HEK293 (cell line): ENCODE measurements at regions not wholly inside any gene's neighbourhood (a gene's known extent, or its start where the extent isn't known, plus 50 kb on each side); places are given as distances from the start of the nearest gene placed in this dataset.

Experiments
- CTCF ChIA-PET: fragments of 350-600 bp; formaldehyde crosslinking; extraction: SDS; loops from one replicate; lab custom pipeline; 2021; ENCODE audit warnings: antibody characterized with exemption; lab: Yijun Ruan, JAX
- POLR2A ChIA-PET: fragments of 300-600 bp; formaldehyde crosslinking; extraction: SDS; loops from one replicate; lab custom pipeline; 2020; ENCODE audit warnings: antibody characterized with exemption, inconsistent platforms; lab: Yijun Ruan, JAX
- H3K27ac ChIP-seq: fragments of 200-500 bp; sonication (Bioruptor generic); 2 replicates; pipeline ENCODE4 v1.5.1; 2014; ENCODE audit warnings: low read depth, low read length, control low read depth, inconsistent platforms; ENCODE audit errors: extremely low read depth
- H3K36me3 ChIP-seq, 2 experiments: fragments of 200-500 bp in 1 of 2; sonication (Bioruptor generic) in 1 of 2; 1 replicate in 1 of 2; 2 replicates in 1 of 2; pipeline ENCODE4 v1.5.1; 2014 to 2017; ENCODE audit warnings: inconsistent platforms in 2 of 2, low read length in 2 of 2; ENCODE audit not compliant: control insufficient read depth in 2 of 2, insufficient read depth in 1 of 2
- H3K4me1 ChIP-seq: fragments of 200-500 bp; sonication (Bioruptor generic); 2 replicates; pipeline ENCODE4 v1.5.1; 2014; ENCODE audit warnings: mild to moderate bottlenecking, low read length, inconsistent platforms; ENCODE audit not compliant: control insufficient read depth, insufficient read depth
- H3K4me3 ChIP-seq: 2 replicates; pipeline ENCODE4 v1.5.1; 2011; ENCODE audit warnings: low read depth, mild to moderate bottlenecking, control low read depth, low read length, moderate library complexity
- H3K9me3 ChIP-seq: fragments of 200-500 bp; sonication (Bioruptor generic); 2 replicates; pipeline ENCODE4 v1.5.1; 2014; ENCODE audit warnings: low read depth, low read length, inconsistent platforms; ENCODE audit not compliant: control insufficient read depth, insufficient read depth
- KLF9 ChIP-seq: fragments of 450-650 bp; formaldehyde crosslinking; IDR thresholded peaks from 2 replicates; pipeline ENCODE4 v1.5.1; 2016; ENCODE audit warnings: missing biosample characterization, missing genetic modification characterization, low read depth
- OSR2 ChIP-seq: fragments of 450-650 bp; formaldehyde crosslinking; IDR thresholded peaks from 2 replicates; pipeline ENCODE4 v1.5.1; 2016; ENCODE audit warnings: missing biosample characterization, missing genetic modification characterization
- OVOL3 ChIP-seq: fragments of 450-650 bp; formaldehyde crosslinking; IDR thresholded peaks from 2 replicates; pipeline ENCODE4 v1.5.1; 2016; ENCODE audit warnings: missing biosample characterization, missing genetic modification characterization
- SCRT1 ChIP-seq: fragments of 450-650 bp; formaldehyde crosslinking; IDR thresholded peaks from 2 replicates; pipeline ENCODE4 v1.5.1; 2016; ENCODE audit warnings: missing biosample characterization, missing genetic modification characterization, borderline replicate concordance
- SETDB1 ChIP-seq: IDR thresholded peaks from one replicate; pipeline ENCODE4 v1.6.1; 2017; ENCODE audit warnings: mild to moderate bottlenecking, low read length, moderate library complexity, mixed read lengths; ENCODE audit not compliant: insufficient read length
- TCF7L2 ChIP-seq: IDR thresholded peaks from 2 replicates; pipeline ENCODE4 v1.6.1; 2011; ENCODE audit warnings: low read depth, mild to moderate bottlenecking, inconsistent platforms, low read length, moderate library complexity, borderline replicate concordance
- ZBTB11 ChIP-seq: fragments of 450-650 bp; formaldehyde crosslinking; conservative IDR thresholded peaks from 2 replicates; pipeline ENCODE4 v1.5.1; 2016; ENCODE audit warnings: low read depth, missing biosample characterization, missing genetic modification characterization
- ZBTB17 ChIP-seq: fragments of 450-650 bp; formaldehyde crosslinking; IDR thresholded peaks from 2 replicates; pipeline ENCODE4 v1.5.1; 2016; ENCODE audit warnings: missing biosample characterization, missing genetic modification characterization
- ZBTB8A ChIP-seq: fragments of 450-650 bp; formaldehyde crosslinking; IDR thresholded peaks from 2 replicates; pipeline ENCODE4 v1.5.1; 2016; ENCODE audit warnings: missing biosample characterization, missing genetic modification characterization
- ZNF133 ChIP-seq: fragments of 450-650 bp; formaldehyde crosslinking; IDR thresholded peaks from 2 replicates; pipeline ENCODE4 v1.5.1; 2016; ENCODE audit warnings: missing biosample characterization, missing genetic modification characterization
- ZNF138 ChIP-seq: fragments of 450-650 bp; formaldehyde crosslinking; IDR thresholded peaks from 2 replicates; pipeline ENCODE4 v1.5.1; 2016; ENCODE audit warnings: missing biosample characterization, missing genetic modification characterization, borderline replicate concordance
- ZNF175 ChIP-seq: fragments of 450-650 bp; formaldehyde crosslinking; IDR thresholded peaks from 2 replicates; pipeline ENCODE4 v1.5.1; 2016; ENCODE audit warnings: missing biosample characterization, missing genetic modification characterization
- ZNF184 ChIP-seq: fragments of 450-650 bp; IDR thresholded peaks from 2 replicates; pipeline ENCODE4 v1.5.1; 2018; ENCODE audit warnings: missing biosample characterization, mild to moderate bottlenecking, missing genetic modification characterization
- ZNF266 ChIP-seq: fragments of 450-650 bp; formaldehyde crosslinking; IDR thresholded peaks from 2 replicates; pipeline ENCODE4 v1.5.1; 2016; ENCODE audit warnings: missing biosample characterization, missing genetic modification characterization, low read depth
- ZNF280C ChIP-seq: fragments of 450-650 bp; formaldehyde crosslinking; IDR thresholded peaks from 2 replicates; pipeline ENCODE4 v1.5.1; 2016; ENCODE audit warnings: missing biosample characterization, missing genetic modification characterization
- ZNF398 ChIP-seq: fragments of 450-650 bp; formaldehyde crosslinking; IDR thresholded peaks from 2 replicates; pipeline ENCODE4 v1.5.1; 2017; ENCODE audit warnings: missing biosample characterization, missing genetic modification characterization
- ZNF423 ChIP-seq: fragments of 450-650 bp; formaldehyde crosslinking; IDR thresholded peaks from 2 replicates; pipeline ENCODE4 v1.5.1; 2016; ENCODE audit warnings: missing biosample characterization, missing genetic modification characterization
- ZNF426 ChIP-seq: fragments of 450-650 bp; formaldehyde crosslinking; IDR thresholded peaks from 2 replicates; pipeline ENCODE4 v1.5.1; 2017; ENCODE audit warnings: missing biosample characterization, missing genetic modification characterization, mild to moderate bottlenecking, inconsistent platforms, moderate library complexity
- ZNF629 ChIP-seq: fragments of 450-650 bp; formaldehyde crosslinking; IDR thresholded peaks from 2 replicates; pipeline ENCODE4 v1.5.1; 2017; ENCODE audit warnings: missing biosample characterization, missing genetic modification characterization
- ZNF701 ChIP-seq: fragments of 450-650 bp; formaldehyde crosslinking; IDR thresholded peaks from 2 replicates; pipeline ENCODE4 v1.5.1; 2016; ENCODE audit warnings: missing biosample characterization, missing genetic modification characterization
- ZSCAN23 ChIP-seq: fragments of 450-650 bp; formaldehyde crosslinking; IDR thresholded peaks from 2 replicates; pipeline ENCODE4 v1.5.1; 2016; ENCODE audit warnings: missing biosample characterization, missing genetic modification characterization
- TF ChIP-seq, protein P1 (sequence below): sonication (generic); formaldehyde crosslinking; IDR thresholded peaks from 2 replicates; pipeline ENCODE4 v1.8.1; 2022; ENCODE audit warnings: mild to moderate bottlenecking, moderate library complexity, missing genetic modification reagents
- TF ChIP-seq, protein P2 (sequence below): fragments of 450-650 bp; formaldehyde crosslinking; IDR thresholded peaks from 2 replicates; pipeline ENCODE4 v1.5.1; 2016; ENCODE audit warnings: missing biosample characterization, missing genetic modification characterization

GRCh38 chr20:55693641-55694040, 311.7 kb downstream of the CBLN4 start:
- H3K9me3 ChIP-seq: no peaks in the 10 kb centered on the region
- ChIA-PET CTCF (no interaction called here), POLR2A (no interaction called here)
- TF ChIP-seq, protein P1, sequence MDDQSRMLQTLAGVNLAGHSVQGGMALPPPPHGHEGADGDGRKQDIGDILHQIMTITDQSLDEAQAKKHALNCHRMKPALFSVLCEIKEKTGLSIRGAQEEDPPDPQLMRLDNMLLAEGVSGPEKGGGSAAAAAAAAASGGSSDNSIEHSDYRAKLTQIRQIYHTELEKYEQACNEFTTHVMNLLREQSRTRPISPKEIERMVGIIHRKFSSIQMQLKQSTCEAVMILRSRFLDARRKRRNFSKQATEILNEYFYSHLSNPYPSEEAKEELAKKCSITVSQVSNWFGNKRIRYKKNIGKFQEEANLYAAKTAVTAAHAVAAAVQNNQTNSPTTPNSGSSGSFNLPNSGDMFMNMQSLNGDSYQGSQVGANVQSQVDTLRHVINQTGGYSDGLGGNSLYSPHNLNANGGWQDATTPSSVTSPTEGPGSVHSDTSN: no peak
- TF ChIP-seq ZBTB8A (no peak), ZBTB17 (no peak), OSR2 (tag by site-specific recombination) (no peak), ZNF184 (tag by site-specific recombination) (no peak)
- no peak overlapping the region for H3K4me3 ChIP-seq
- no peak overlapping the region for H3K27ac ChIP-seq
- H3K36me3 ChIP-seq: no peaks in the 10 kb centered on the region
- H3K4me1 ChIP-seq: no peaks in the 10 kb centered on the region

- ChIA-PET POLR2A (no interaction called here), CTCF (interaction anchor here (0.6 kb wide), 1 partner anchor 51 kb away, joined by 3 read pairs; no protein-coding TSS in a partner anchor)
- H3K36me3 ChIP-seq: no peaks in the 10 kb centered on the region
- H3K9me3 ChIP-seq: no peaks in the 10 kb centered on the region
- no peaks in the 10 kb centered on the region for H3K4me1 ChIP-seq
- H3K27ac ChIP-seq: no peak overlapping the region
- H3K4me3 ChIP-seq: no peak overlapping the region
- TF ChIP-seq ZNF175 (no peak), ZNF423 (tag by site-specific recombination) (no peak), ZNF701 (tag by site-specific recombination) (no peak), ZNF398 (tag by site-specific recombination) (no peak), TCF7L2 (no peak), ZSCAN23 (no peak), ZNF629 (tag by site-specific recombination) (no peak), SCRT1 (tag by site-specific recombination) (no peak), ZNF138 (tag by site-specific recombination) (no peak), KLF9 (tag by site-specific recombination) (no peak), ZNF426 (tag by site-specific recombination) (no peak), OVOL3 (no peak), ZNF133 (tag by site-specific recombination) (no peak), ZBTB11 (tag by site-specific recombination) (no peak), ZNF280C (tag by site-specific recombination) (no peak), SETDB1 (no peak), ZNF266 (tag by site-specific recombination) (no peak)
- TF ChIP-seq, protein P2, sequence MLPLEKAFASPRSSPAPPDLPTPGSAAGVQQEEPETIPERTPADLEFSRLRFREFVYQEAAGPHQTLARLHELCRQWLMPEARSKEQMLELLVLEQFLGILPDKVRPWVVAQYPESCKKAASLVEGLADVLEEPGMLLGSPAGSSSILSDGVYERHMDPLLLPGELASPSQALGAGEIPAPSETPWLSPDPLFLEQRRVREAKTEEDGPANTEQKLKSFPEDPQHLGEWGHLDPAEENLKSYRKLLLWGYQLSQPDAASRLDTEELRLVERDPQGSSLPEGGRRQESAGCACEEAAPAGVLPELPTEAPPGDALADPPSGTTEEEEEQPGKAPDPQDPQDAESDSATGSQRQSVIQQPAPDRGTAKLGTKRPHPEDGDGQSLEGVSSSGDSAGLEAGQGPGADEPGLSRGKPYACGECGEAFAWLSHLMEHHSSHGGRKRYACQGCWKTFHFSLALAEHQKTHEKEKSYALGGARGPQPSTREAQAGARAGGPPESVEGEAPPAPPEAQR (tag by site-specific recombination): no peak
Observed at GRCh38 chr20:55685841-55686240, 319.5 kb downstream of the CBLN4 start.
